GM18951 (cell line): ENCODE measurements at regions not wholly inside any gene's neighbourhood (a gene's known extent, or its start where the extent isn't known, plus 50 kb on each side); places are given as distances from the start of the nearest gene placed in this dataset.

Source experiments
- POLR2A ChIP-seq: IDR thresholded peaks from 4 replicates; pipeline ENCODE4 v1.6.1; 2011; ENCODE audit warnings: mild to moderate bottlenecking; ENCODE audit not compliant: insufficient read length, insufficient read depth; ENCODE audit errors: extremely low read depth
- in situ Hi-C: fragments of 300-500 bp; cut with MboI; formaldehyde crosslinking; loops from one replicate; pipeline ENCODE4 v1.12.0; 2022; ENCODE audit warnings: low sequenced_read_pairs, mixed read lengths, inconsistent platforms; ENCODE audit not compliant: unreplicated experiment

DNA sequence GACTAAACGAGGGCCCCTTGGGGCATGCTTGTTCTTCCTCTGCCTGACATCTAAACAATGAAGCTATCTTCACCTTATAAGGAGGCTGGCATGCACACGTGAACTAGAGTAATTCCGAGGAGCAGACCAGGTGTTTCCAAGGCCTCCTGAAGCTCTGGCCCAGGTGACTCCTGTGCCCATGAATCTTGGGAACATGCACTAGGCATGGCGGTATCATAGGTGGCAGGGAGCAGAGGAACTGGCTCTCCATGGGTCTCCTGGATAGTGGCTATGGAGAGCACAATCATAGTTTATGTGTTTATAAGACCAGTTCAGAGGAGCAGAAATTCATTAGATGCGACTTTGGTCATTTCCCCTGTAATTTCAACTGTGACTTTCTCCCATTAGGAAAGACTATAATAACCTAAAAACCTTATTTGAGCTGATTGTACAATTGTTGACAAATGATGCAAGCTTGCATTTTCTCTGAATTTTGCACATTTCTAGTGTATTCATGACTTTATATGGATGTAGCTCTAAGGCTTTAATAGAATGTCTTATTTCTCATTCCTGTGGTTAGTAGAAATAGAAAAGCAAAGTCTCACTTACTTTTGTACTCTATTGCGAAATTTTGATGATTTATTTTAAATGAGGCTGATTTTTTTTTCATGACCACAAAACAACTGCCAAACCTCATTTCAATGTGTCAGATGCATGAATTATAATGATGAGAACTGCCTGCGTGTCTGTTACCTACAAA, 135.3 kb upstream of the RPS23 start:
- in situ Hi-C loops = no loop called here
- no peak for TF ChIP-seq POLR2A

DNA sequence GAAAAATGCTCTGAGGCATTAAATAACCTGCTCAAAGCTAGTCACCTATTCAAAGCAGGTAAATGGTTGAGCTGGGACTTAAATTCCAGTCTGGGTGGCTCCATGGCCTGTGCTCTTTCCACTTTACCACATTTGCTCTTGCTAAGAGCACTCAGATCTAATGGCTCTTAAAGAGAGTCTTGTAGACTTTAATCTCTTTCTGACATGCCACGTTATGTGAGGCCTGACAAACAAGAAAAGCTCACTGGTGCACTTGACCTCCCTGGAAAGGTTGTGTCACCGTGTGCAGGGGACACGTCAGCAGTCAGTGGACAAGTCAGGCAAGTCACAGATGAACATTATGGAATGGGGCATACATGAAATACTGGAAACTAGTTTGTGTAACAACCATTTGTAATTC, 129.9 kb upstream of the RPS23 start:
- in situ Hi-C loops = no loop called here
- TF ChIP-seq POLR2A = no peak

DNA sequence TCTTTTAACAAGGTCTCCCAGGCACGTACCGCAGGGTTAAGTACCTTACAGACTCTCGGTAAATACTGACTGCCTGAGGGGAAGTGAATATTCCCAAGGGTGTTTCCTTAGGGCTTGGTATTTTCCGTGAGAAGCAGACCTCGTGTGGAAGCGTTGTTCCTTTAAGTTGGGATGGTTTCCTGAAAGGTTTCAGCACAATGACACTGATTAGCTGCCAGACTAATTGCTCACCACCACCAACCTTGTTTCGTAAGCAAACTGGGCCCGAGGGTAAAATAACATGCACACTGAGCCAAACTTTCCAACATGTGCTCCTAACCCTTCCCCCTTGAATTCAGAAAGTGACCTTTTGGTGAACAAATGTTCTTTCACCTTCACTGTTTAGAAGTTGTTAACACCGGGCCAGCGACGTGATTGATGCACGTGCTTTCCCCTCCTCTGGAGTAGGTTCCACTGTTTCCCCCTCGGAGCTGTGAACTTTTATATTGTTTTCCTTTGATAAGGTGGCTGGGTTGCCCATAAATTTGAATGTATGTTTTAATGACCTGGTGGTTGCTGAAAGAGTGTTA, 128.1 kb upstream of the RPS23 start:
- no peak for TF ChIP-seq POLR2A
- in situ Hi-C loops = no loop called here

DNA sequence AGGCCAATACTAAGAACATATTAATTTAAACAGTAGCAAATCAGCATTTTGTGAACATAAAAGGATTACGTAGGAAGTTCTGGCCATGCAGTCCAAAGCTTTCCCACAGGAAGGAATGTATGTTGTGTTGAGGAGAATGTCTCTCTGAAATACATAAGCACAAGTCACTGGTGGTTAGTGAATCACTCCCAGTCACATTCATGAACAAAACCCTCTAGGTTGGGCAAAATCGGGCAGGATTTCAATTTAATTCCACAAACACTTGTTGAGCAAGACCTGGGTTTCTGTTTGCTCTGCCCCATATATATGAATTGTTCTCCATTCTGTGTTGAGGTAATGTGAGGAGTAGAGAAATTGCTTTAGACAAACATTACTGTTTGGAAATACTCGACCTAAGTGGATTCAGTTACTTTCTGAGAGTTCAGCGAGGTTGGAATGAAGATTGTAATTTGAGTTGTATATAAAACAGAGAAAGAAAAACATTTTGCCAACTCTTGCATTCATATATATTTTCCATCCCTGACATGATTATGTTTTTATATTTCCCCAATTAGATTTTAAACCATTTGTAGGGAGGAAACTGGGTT, 127.6 kb upstream of the RPS23 start:
- in situ Hi-C loops = no loop called here

DNA sequence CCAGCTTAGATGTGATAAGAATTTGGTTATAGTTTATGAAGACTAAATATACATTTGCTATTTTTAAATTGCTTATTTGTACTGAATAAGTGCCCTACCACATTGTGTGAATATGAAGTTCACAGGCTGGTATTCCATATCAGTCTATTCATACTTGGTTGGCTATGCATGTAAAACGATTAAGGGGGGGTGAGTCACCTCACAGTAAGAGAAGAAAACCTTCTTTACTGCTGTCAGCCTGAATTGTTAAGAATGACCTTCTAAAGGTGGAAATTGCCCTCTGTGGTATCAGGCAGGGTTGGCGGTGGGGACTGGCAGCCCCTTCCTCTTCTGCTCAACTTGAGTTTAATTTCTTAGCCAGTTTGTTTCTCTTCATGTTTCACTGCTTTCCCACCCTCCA, 127.0 kb upstream of the RPS23 start:
- in situ Hi-C loops = no loop called here
- no peak for TF ChIP-seq POLR2A

More for the DNA sequence above, 127.6 kb upstream of the RPS23 start:
- TF ChIP-seq POLR2A = no peak

DNA sequence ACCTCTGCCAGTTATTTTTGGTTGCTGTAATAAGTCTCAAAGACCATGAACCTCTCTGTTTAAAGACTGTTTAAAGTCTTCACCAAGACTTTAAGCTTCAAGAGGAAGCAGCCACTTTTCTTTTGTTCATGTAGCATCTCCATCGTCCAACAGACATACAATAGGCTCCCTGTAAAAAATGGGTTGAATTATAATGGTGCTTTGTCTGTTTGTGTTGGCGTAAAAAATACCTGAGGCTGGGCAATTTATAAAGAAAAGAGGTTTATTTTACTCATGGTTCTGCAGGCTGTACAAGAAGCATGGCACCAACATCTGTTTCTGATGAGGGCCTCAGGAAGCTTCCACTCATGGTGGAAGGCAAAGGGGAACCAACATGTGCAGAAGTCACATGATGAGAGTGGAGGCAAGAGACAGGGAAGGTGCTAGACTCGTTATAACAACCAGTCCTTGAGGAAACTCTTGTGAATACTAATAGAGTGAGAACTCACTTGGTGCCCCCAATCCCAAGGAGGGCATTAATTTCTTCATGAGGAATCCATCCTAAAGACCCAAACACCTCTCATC, 126.3 kb upstream of the RPS23 start:
- in situ Hi-C loops = no loop called here
- no peak for TF ChIP-seq POLR2A

DNA sequence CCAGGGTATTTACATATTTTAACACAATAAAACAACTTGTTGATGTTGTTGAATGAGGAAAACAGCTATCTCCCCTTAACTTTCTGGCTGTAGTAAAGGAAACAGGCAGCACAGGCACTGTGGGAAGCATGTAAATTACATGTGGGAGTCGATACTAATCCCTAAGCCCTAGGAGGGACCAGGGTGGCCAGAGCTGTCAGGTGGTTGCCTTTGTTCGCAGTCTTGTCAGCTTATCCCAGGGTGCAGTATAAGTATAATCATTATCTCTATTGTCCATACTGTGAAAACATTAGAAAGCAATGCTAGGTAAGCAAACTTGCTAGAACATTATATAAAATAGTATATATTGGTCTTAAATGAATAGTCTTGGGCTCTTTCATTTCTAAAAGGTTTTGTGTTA, 125.6 kb upstream of the RPS23 start:
- TF ChIP-seq POLR2A = no peak

DNA sequence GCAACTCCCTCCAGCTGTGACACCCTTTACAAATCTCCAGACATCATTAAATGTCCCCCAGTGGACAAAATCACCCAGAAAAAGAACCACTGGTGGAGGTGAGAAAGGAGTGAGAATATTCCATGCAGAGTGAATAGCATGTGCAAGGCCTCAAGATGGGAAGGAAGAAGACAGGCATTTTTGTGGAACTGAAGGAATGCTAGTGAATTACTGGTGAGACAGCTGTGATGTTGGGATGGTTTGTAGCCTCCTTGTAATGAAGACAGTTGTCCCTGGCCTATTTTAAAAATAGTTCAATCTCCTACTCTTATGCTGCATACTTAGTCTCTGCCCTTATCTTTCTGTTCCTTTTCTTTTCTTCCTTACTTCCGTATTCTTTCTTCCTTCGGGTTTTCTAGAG, 124.9 kb upstream of the RPS23 start:
- in situ Hi-C loops = no loop called here
- no peak for TF ChIP-seq POLR2A

More for the DNA sequence above, 125.6 kb upstream of the RPS23 start:
- in situ Hi-C loops = no loop called here

DNA sequence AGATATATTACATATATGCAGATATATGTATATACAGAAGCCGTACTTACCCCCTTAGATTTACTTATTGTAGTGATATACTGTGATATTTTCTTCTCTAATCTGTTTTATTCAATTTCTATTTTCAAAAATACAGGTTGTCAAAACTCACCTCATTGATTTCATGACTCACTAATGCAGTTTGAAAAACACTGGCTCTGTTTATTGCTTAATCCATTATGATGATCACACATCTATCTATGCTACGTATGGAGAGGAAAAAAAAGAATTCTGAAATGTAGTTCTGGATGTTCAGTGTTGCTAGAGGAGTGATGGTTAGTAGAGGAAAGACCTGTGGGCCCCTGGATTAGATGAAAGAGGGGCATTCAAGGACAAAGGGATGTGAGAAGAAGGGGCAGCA, 121.0 kb upstream of the RPS23 start:
- no peak for TF ChIP-seq POLR2A
- in situ Hi-C loops = no loop called here

- in situ Hi-C loops = no loop called here
- TF ChIP-seq POLR2A = no peak
Measured at GRCh38 chr5:82397741-82398320, 119.7 kb upstream of the RPS23 start.

DNA sequence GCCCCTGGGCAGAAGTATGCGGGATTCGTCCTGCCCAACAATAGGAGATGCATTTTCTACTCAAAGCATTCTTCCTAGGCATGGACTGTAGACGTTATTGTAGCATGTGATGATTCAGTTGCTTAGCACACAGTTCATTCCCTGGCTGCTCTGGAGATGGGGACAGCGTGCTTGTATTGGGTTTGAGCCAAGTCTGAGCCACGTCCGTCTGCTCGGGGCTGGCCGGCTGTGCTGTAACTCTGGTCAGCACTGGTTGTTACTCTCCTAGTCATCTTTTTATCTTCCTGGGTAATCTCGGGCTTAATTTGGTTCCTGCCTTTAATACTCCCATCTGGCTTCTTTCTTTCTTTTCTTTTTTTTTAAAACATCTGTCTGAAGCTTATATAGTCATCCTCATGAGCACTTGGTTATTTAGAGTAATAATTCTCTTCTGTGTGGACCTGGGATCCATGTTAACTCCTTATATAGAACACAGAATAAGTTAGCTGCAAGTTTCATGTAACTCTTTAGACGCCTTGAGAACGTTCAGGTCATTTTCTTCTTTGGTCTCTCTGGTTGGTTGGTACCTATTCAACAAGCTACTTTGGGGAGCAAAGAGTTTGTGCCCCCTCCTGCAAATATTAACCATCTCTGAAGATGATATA, 118.8 kb upstream of the RPS23 start:
- in situ Hi-C loops = no loop called here
- TF ChIP-seq POLR2A = no peak

DNA sequence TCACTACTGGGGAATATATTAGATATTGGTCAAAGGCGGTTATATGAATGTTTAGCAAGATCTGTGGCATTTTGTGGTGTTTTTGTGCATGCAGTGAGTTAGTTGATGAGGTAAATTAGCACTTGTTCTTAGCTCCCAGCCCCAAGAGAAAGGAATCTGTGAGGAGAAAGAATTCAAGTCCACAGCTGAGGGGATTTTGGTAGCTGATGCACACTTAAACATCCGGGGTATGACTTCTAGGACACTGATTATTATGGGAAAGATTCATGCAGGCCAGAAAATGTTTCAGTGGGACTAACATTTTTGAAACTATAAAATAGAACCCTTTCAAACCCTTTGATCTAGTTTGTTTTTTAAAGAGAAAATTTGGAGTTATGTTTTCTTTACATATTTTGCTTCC, 118.2 kb upstream of the RPS23 start:
- in situ Hi-C loops = no loop called here
- no peak for TF ChIP-seq POLR2A

- in situ Hi-C loops = no loop called here
- no peak for TF ChIP-seq POLR2A
Measured at GRCh38 chr5:82393951-82394350, 115.8 kb upstream of the RPS23 start.
